ENCODE measurements at regions not wholly inside any gene's neighbourhood (a gene's known extent, or its start where the extent isn't known, plus 50 kb on each side); places are given as distances from the start of the nearest gene placed in this dataset.

DNA sequence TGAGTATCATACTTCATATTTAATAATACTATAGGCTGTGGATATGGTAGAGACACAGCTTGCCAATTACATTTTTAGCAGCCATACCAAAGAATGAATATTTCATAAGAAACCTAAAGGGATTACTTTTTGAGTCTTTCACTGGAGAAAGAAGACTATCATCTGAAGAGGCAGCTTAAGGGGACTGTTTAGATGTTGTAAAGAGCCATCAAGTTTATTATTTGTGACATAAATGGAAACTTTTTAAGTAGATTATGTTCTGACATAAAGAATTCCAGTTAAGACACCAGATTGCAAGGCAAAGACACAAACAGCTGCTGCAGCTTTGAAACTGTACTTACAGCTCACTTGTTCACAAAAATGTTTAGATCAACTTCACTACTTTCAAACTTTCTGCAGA lies 429.4 kb downstream of the TFAP2A start:
- TF ChIP-seq POLR2A (IDR thresholded peaks at IDR 0.05; ENCODE audit: low read length) (no peak), GATA1 (IDR thresholded peaks at IDR 0.05; ENCODE audit: low read depth, low read length) (no peak)
